ENCODE measurements at regions not wholly inside any gene's neighbourhood (a gene's known extent, or its start where the extent isn't known, plus 50 kb on each side); places are given as distances from the start of the nearest gene placed in this dataset.

DNA sequence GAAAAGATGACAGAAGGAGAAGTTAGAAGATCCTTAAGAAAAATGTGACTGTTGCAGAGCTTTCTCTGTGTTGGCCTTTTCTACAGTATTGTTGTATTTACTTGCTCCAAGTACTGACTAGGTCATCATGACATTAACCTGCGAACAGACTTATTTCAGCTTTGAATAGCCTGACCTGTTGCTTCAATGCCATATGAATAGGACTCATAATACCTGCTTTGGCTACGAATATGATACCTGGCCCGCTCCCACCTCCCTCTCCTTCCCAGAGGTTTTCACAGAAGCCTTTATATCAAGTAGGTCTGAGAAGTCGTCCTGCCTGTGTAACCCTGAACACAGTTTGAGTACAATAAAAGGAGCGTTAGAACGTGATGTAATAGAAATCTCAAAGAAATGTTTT lies 169.6 kb upstream of the PGR start:
- Histone ChIP-seq H3K4me1 (ENCODE audit: control insufficient read depth in 5 of 5, insufficient read depth in 5 of 5, low read length in 5 of 5) (no peaks in the 10 kb centered on the region), H3K27ac (ENCODE audit: low read depth in 1 of 2, low read length in 1 of 2) (no peak overlapping the region), H3K9ac (ENCODE audit: insufficient read depth in 1 of 2, low read length in 2 of 2) (no peak overlapping the region), H3K36me3 (ENCODE audit: control insufficient read depth in 4 of 4, insufficient read depth in 4 of 4, low read length in 4 of 4) (no peaks in the 10 kb centered on the region), H3K9me3 (ENCODE audit: control insufficient read depth in 4 of 4, insufficient read depth in 3 of 4, low read length in 3 of 4) (peaks cover 0 to 5% (median 2%) of the 10 kb centered on the region in 4 donors), H3K4me3 (no peak overlapping the region), H3K27me3 (ENCODE audit: control insufficient read depth in 3 of 3, insufficient read depth in 3 of 3, low read length in 2 of 3) (no peaks in the 10 kb centered on the region)
- ATAC-seq (ENCODE audit: insufficient read depth, low FRiP score) (no peak), DNase-seq (no peak)
- 70 to 81% methylated on average over 6 of the region's 6 CpGs for WGBS, 2 donors
- TF ChIP-seq, protein P1, sequence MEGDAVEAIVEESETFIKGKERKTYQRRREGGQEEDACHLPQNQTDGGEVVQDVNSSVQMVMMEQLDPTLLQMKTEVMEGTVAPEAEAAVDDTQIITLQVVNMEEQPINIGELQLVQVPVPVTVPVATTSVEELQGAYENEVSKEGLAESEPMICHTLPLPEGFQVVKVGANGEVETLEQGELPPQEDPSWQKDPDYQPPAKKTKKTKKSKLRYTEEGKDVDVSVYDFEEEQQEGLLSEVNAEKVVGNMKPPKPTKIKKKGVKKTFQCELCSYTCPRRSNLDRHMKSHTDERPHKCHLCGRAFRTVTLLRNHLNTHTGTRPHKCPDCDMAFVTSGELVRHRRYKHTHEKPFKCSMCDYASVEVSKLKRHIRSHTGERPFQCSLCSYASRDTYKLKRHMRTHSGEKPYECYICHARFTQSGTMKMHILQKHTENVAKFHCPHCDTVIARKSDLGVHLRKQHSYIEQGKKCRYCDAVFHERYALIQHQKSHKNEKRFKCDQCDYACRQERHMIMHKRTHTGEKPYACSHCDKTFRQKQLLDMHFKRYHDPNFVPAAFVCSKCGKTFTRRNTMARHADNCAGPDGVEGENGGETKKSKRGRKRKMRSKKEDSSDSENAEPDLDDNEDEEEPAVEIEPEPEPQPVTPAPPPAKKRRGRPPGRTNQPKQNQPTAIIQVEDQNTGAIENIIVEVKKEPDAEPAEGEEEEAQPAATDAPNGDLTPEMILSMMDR (IDR thresholded peaks at IDR 0.05; ENCODE audit: control extremely low read depth, extremely low read depth): no peak

DNA sequence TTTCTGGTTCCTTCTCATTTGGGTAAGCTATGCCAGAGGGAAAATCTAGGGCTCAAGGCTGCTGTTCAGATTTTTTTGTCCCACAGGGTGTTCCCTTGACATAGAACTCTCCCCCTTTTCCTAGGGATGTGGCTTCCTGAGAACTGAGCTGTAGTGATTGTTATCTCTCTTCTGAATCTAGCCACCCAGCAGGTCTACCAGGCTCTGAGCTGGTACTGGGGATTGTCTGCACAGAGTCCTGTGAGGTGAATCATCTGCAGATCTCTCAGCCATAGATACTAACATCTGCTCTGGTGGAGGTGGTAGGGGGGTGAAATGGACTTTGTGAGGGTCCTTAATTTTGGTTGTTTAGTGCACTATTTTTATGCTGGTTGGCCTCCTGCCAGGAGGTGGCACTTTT lies 167.3 kb upstream of the PGR start:
- no peak overlapping the region for H3K4me3 ChIP-seq
- H3K27ac ChIP-seq (ENCODE audit: low read depth in 1 of 2, low read length in 1 of 2): no peak overlapping the region
- no peak for ATAC-seq (ENCODE audit: insufficient read depth, low FRiP score)
- H3K9me3 ChIP-seq (ENCODE audit: control insufficient read depth in 4 of 4, insufficient read depth in 3 of 4, low read length in 3 of 4): peaks cover 0 to 5% (median 2%) of the 10 kb centered on the region in 4 donors
- H3K27me3 ChIP-seq (ENCODE audit: control insufficient read depth in 3 of 3, insufficient read depth in 3 of 3, low read length in 2 of 3): no peaks in the 10 kb centered on the region
- TF ChIP-seq, protein P1 (IDR thresholded peaks at IDR 0.05; ENCODE audit: control extremely low read depth, extremely low read depth): no peak
- H3K36me3 ChIP-seq (ENCODE audit: control insufficient read depth in 4 of 4, insufficient read depth in 4 of 4, low read length in 4 of 4): no peaks in the 10 kb centered on the region
- no peaks in the 10 kb centered on the region for H3K4me1 ChIP-seq (ENCODE audit: control insufficient read depth in 5 of 5, insufficient read depth in 5 of 5, low read length in 5 of 5)
- no peak overlapping the region for H3K9ac ChIP-seq (ENCODE audit: insufficient read depth in 1 of 2, low read length in 2 of 2)
- no peak for DNase-seq

GRCh38 chr11:101292661-101293240 lies 163.1 kb upstream of the PGR start:
- TF ChIP-seq, protein P1 (IDR thresholded peaks at IDR 0.05; ENCODE audit: control extremely low read depth, extremely low read depth): no peak
- Histone ChIP-seq H3K36me3 (ENCODE audit: control insufficient read depth in 4 of 4, insufficient read depth in 4 of 4, low read length in 4 of 4) (no peaks in the 10 kb centered on the region), H3K27me3 (ENCODE audit: control insufficient read depth in 3 of 3, insufficient read depth in 3 of 3, low read length in 2 of 3) (no peaks in the 10 kb centered on the region), H3K9me3 (ENCODE audit: control insufficient read depth in 4 of 4, insufficient read depth in 3 of 4, low read length in 3 of 4) (peaks cover 0 to 18% (median 3%) of the 10 kb centered on the region in 4 donors), H3K4me3 (no peak overlapping the region), H3K27ac (ENCODE audit: low read depth in 1 of 2, low read length in 1 of 2) (no peak overlapping the region), H3K4me1 (ENCODE audit: control insufficient read depth in 5 of 5, insufficient read depth in 5 of 5, low read length in 5 of 5) (no peaks in the 10 kb centered on the region), H3K9ac (ENCODE audit: insufficient read depth in 1 of 2, low read length in 2 of 2) (no peak overlapping the region)
- ATAC-seq (ENCODE audit: insufficient read depth, low FRiP score) (no peak), DNase-seq (no peak)
- WGBS, 2 donors: 71 to 75% methylated on average over 2 of the region's 2 CpGs

DNA sequence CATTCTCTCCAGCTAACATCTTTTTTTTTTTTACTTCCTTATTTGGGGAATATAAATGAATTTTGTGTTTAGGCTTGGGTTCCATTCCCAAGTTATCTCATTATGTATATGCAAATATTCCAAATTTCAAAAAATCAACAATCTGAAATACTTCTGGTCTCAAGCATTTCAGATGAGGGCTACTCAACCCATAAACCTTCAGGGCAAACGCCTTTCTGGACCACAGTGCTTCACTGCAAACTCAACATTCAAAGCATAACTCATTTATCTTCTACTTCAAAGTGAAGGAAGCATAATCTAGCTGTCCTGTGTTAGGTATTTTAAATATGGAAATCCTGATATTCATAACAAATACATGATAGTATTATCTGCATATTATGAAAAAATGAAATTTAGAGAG lies 161.7 kb upstream of the PGR start:
- ATAC-seq (ENCODE audit: insufficient read depth, low FRiP score) (no peak), DNase-seq (no peak)
- H3K27me3 ChIP-seq (ENCODE audit: control insufficient read depth in 3 of 3, insufficient read depth in 3 of 3, low read length in 2 of 3): no peaks in the 10 kb centered on the region
- H3K4me1 ChIP-seq (ENCODE audit: control insufficient read depth in 5 of 5, insufficient read depth in 5 of 5, low read length in 5 of 5): no peaks in the 10 kb centered on the region
- TF ChIP-seq, protein P1 (IDR thresholded peaks at IDR 0.05; ENCODE audit: control extremely low read depth, extremely low read depth): no peak
- 51 to 55% methylated on average over 1 of the region's 1 CpG for WGBS, 2 donors
- H3K9ac ChIP-seq (ENCODE audit: insufficient read depth in 1 of 2, low read length in 2 of 2): no peak overlapping the region
- H3K9me3 ChIP-seq (ENCODE audit: control insufficient read depth in 4 of 4, insufficient read depth in 3 of 4, low read length in 3 of 4): peaks cover 0 to 14% (median 1%) of the 10 kb centered on the region in 4 donors
- no peaks in the 10 kb centered on the region for H3K36me3 ChIP-seq (ENCODE audit: control insufficient read depth in 4 of 4, insufficient read depth in 4 of 4, low read length in 4 of 4)
- H3K27ac ChIP-seq (ENCODE audit: low read depth in 1 of 2, low read length in 1 of 2): no peak overlapping the region
- H3K4me3 ChIP-seq: no peak overlapping the region
